Mesendoderm (in vitro differentiated cells): ENCODE measurements at regions not wholly inside any gene's neighbourhood (a gene's known extent, or its start where the extent isn't known, plus 50 kb on each side); places are given as distances from the start of the nearest gene placed in this dataset.

Source experiments
- DNase-seq: peaks from one replicate; pipeline ENCODE4 v3.0.0; 2013
- H2AK5ac ChIP-seq: 2 replicates; pipeline ENCODE4 v1.6.1; 2013; ENCODE audit warnings: low read length, inconsistent platforms
- H2BK120ac ChIP-seq: 2 replicates; pipeline ENCODE4 v1.6.1; 2013; ENCODE audit warnings: low read depth, mild to moderate bottlenecking, low read length, moderate library complexity, mixed read lengths
- H2BK15ac ChIP-seq: replicated peaks from 2 replicates; pipeline ENCODE4 v1.6.1; 2013; ENCODE audit warnings: low read depth, mild to moderate bottlenecking, moderate library complexity
- H2BK5ac ChIP-seq: 2 replicates; pipeline ENCODE4 v1.6.1; 2013; ENCODE audit warnings: low read length, inconsistent platforms
- H3K18ac ChIP-seq: 2 replicates; pipeline ENCODE4 v1.6.1; 2013; ENCODE audit warnings: mild to moderate bottlenecking, low read length, mixed read lengths
- H3K23ac ChIP-seq: one replicate; pipeline ENCODE4 v1.6.1; 2013; ENCODE audit warnings: low read length
- H3K27ac ChIP-seq: 2 replicates; pipeline ENCODE4 v1.5.1; 2013; ENCODE audit warnings: low read depth, mild to moderate bottlenecking, inconsistent platforms, low read length, moderate library complexity
- H3K27me3 ChIP-seq: 2 replicates; pipeline ENCODE4 v1.6.1; 2013; ENCODE audit warnings: low read length, control low read depth, mild to moderate bottlenecking, inconsistent platforms; ENCODE audit not compliant: insufficient read depth, poor library complexity
- H3K36me3 ChIP-seq: 2 replicates; pipeline ENCODE4 v1.6.1; 2013; ENCODE audit warnings: low read length, inconsistent platforms; ENCODE audit not compliant: control insufficient read depth, insufficient read depth
- H3K4ac ChIP-seq: one replicate; pipeline ENCODE4 v1.6.1; 2013; ENCODE audit warnings: low read depth, mild to moderate bottlenecking, low read length, moderate library complexity
- H3K4me1 ChIP-seq: 2 replicates; pipeline ENCODE4 v1.6.1; 2013; ENCODE audit warnings: low read depth, low read length, inconsistent platforms; ENCODE audit not compliant: control insufficient read depth
- H3K4me2 ChIP-seq: 2 replicates; pipeline ENCODE4 v1.6.1; 2013; ENCODE audit warnings: low read length
- H3K4me3 ChIP-seq: 2 replicates; pipeline ENCODE4 v1.5.1; 2013; ENCODE audit warnings: mild to moderate bottlenecking, low read length
- H3K56ac ChIP-seq: one replicate; pipeline ENCODE4 v1.6.1; 2013; ENCODE audit warnings: low read length
- H3K79me1 ChIP-seq: 2 replicates; pipeline ENCODE4 v1.6.1; 2013; ENCODE audit warnings: low read length, inconsistent platforms
- H3K79me2 ChIP-seq: 2 replicates; pipeline ENCODE4 v1.6.1; 2013; ENCODE audit warnings: mild to moderate bottlenecking, low read length; ENCODE audit not compliant: control insufficient read depth, insufficient read depth
- H3K9ac ChIP-seq: 2 replicates; pipeline ENCODE4 v1.6.1; 2013; ENCODE audit warnings: low read length, inconsistent platforms
- H4K5ac ChIP-seq: one replicate; pipeline ENCODE4 v1.6.1; 2013; ENCODE audit warnings: low read length
- H4K8ac ChIP-seq: one replicate; pipeline ENCODE4 v1.6.1; 2013; ENCODE audit warnings: low read depth, mild to moderate bottlenecking, control low read depth, low read length, moderate library complexity
- WGBS: extraction: QIAGEN DNeasy Blood & Tissue Kit; methylation state at CpG from one replicate; pipeline ENCODE4 v1.1.7; 2013; ENCODE audit warnings: low lambda C conversion rate, missing lambda C conversion rate; ENCODE audit not compliant: insufficient coverage; ENCODE audit errors: extremely low coverage; 5-methylcytosine and 5-hydroxymethylcytosine counted together

- no peak overlapping the region for H2BK15ac ChIP-seq
- no peaks in the 10 kb centered on the region for H3K79me1 ChIP-seq
- H3K4ac ChIP-seq = no peak overlapping the region
- no peak overlapping the region for H3K9ac ChIP-seq
- no peaks in the 10 kb centered on the region for H3K36me3 ChIP-seq
- H3K27ac ChIP-seq = no peak overlapping the region
- no peak overlapping the region for H2BK120ac ChIP-seq
- DNase-seq = peak; percentile 26
- no peak overlapping the region for H3K23ac ChIP-seq
- H2AK5ac ChIP-seq = no peak overlapping the region
- no peak overlapping the region for H4K8ac ChIP-seq
- no CpG with 5 or more reads among the region's 5 CpGs for WGBS
- H3K4me2 ChIP-seq = peak overlapping the region; percentile 23
- peak overlapping the region; percentile 52 for H3K18ac ChIP-seq
- H2BK5ac ChIP-seq = no peak overlapping the region
- H4K5ac ChIP-seq = no peak overlapping the region
- peaks cover 6% of the 10 kb centered on the region for H3K4me1 ChIP-seq
- no peaks in the 10 kb centered on the region for H3K27me3 ChIP-seq
- H3K79me2 ChIP-seq = no peaks in the 10 kb centered on the region
- H3K4me3 ChIP-seq = no peak overlapping the region
- peak overlapping the region; percentile 79 for H3K56ac ChIP-seq
These were observed 109.9 kb upstream of the GAP43 start for GRCh38 chr3:115513416-115513800.

GRCh38 chr3:115517457-115518050, 105.8 kb upstream of the GAP43 start:
- H2AK5ac ChIP-seq = no peak overlapping the region
- no peak overlapping the region for H2BK5ac ChIP-seq
- no peak overlapping the region for H2BK15ac ChIP-seq
- no peak overlapping the region for H3K18ac ChIP-seq
- H3K4me3 ChIP-seq = no peak overlapping the region
- no peak overlapping the region for H4K5ac ChIP-seq
- H3K27ac ChIP-seq = no peak overlapping the region
- H3K4me1 ChIP-seq = peaks cover 2% of the 10 kb centered on the region
- no peaks in the 10 kb centered on the region for H3K79me2 ChIP-seq
- no peak overlapping the region for H3K56ac ChIP-seq
- no peak overlapping the region for H3K9ac ChIP-seq
- H3K4me2 ChIP-seq = no peak overlapping the region
- no peaks in the 10 kb centered on the region for H3K79me1 ChIP-seq
- no peaks in the 10 kb centered on the region for H3K36me3 ChIP-seq
- no peaks in the 10 kb centered on the region for H3K27me3 ChIP-seq
- no peak for DNase-seq
- H4K8ac ChIP-seq = no peak overlapping the region
- no CpG with 5 or more reads among the region's 3 CpGs for WGBS
- no peak overlapping the region for H2BK120ac ChIP-seq
- H3K4ac ChIP-seq = no peak overlapping the region
- no peak overlapping the region for H3K23ac ChIP-seq

GRCh38 chr3:115518100-115518852, 105.0 kb upstream of the GAP43 start:
- Histone ChIP-seq H4K8ac (no peak overlapping the region), H3K4me2 (no peak overlapping the region), H3K79me1 (no peaks in the 10 kb centered on the region), H2BK15ac (no peak overlapping the region), H3K9ac (no peak overlapping the region), H3K4ac (no peak overlapping the region), H2AK5ac (no peak overlapping the region), H3K56ac (no peak overlapping the region), H3K27ac (no peak overlapping the region), H3K36me3 (no peaks in the 10 kb centered on the region), H3K23ac (no peak overlapping the region), H3K4me3 (no peak overlapping the region), H3K27me3 (no peaks in the 10 kb centered on the region), H3K4me1 (peaks cover 2% of the 10 kb centered on the region), H3K18ac (no peak overlapping the region), H4K5ac (no peak overlapping the region), H2BK5ac (no peak overlapping the region), H3K79me2 (no peaks in the 10 kb centered on the region), H2BK120ac (no peak overlapping the region)
- DNase-seq = peak; percentile 86
- WGBS = no CpG with 5 or more reads among the region's 4 CpGs

- WGBS = no CpG with 5 or more reads among the region's 2 CpGs
- Histone ChIP-seq H3K23ac (no peak overlapping the region), H3K4me2 (no peak overlapping the region), H3K79me1 (no peaks in the 10 kb centered on the region), H3K4ac (no peak overlapping the region), H3K4me3 (no peak overlapping the region), H3K79me2 (no peaks in the 10 kb centered on the region), H2BK15ac (no peak overlapping the region), H3K9ac (no peak overlapping the region), H3K18ac (no peak overlapping the region), H4K8ac (no peak overlapping the region), H3K56ac (no peak overlapping the region), H3K27me3 (no peaks in the 10 kb centered on the region), H2AK5ac (no peak overlapping the region), H3K27ac (no peak overlapping the region), H4K5ac (no peak overlapping the region), H2BK120ac (no peak overlapping the region), H3K4me1 (no peaks in the 10 kb centered on the region), H3K36me3 (no peaks in the 10 kb centered on the region), H2BK5ac (no peak overlapping the region)
- no peak for DNase-seq
These were observed 103.1 kb upstream of the GAP43 start for GRCh38 chr3:115520241-115520640.

- no peaks in the 10 kb centered on the region for H3K4me1 ChIP-seq
- no peak overlapping the region for H4K5ac ChIP-seq
- H3K36me3 ChIP-seq = no peaks in the 10 kb centered on the region
- no peak overlapping the region for H3K18ac ChIP-seq
- no peak overlapping the region for H3K9ac ChIP-seq
- H2BK5ac ChIP-seq = no peak overlapping the region
- H2BK15ac ChIP-seq = no peak overlapping the region
- H3K27me3 ChIP-seq = no peaks in the 10 kb centered on the region
- DNase-seq = no peak
- H2BK120ac ChIP-seq = no peak overlapping the region
- H2AK5ac ChIP-seq = no peak overlapping the region
- H3K4me2 ChIP-seq = no peak overlapping the region
- no peaks in the 10 kb centered on the region for H3K79me2 ChIP-seq
- no peak overlapping the region for H3K27ac ChIP-seq
- no peak overlapping the region for H3K4me3 ChIP-seq
- H3K56ac ChIP-seq = no peak overlapping the region
- no peak overlapping the region for H3K4ac ChIP-seq
- no peak overlapping the region for H3K23ac ChIP-seq
- H4K8ac ChIP-seq = no peak overlapping the region
- no peaks in the 10 kb centered on the region for H3K79me1 ChIP-seq
These were observed 102.6 kb upstream of the GAP43 start for GRCh38 chr3:115520651-115521245.
